Vagina (tissue), 2 donors: ENCODE measurements at regions not wholly inside any gene's neighbourhood (a gene's known extent, or its start where the extent isn't known, plus 50 kb on each side); places are given as distances from the start of the nearest gene placed in this dataset.

Experiments used
- DNase-seq, 2 donors: peaks; one replicate each; pipeline ENCODE4 v3.0.0-alpha.2; 2017; ENCODE audit errors: extremely low spot score in 2 of 2
- H3K27ac ChIP-seq: fragments of 200-600 bp; sonication (generic); one replicate; pipeline ENCODE4 v1.5.1; 2019
- H3K27me3 ChIP-seq: fragments of 200-600 bp; sonication (generic); one replicate; pipeline ENCODE4 v1.5.1; 2019
- H3K36me3 ChIP-seq, 2 donors: fragments of 200-600 bp; sonication (generic); one replicate each; pipeline ENCODE4 v1.5.1; 2017 to 2019
- H3K4me1 ChIP-seq: fragments of 200-600 bp; sonication (generic); one replicate; pipeline ENCODE4 v1.5.1; 2019
- H3K4me3 ChIP-seq, 2 donors: fragments of 200-600 bp; sonication (generic); 1 replicate in 1 of 2; 2 replicates in 1 of 2; pipeline ENCODE4 v1.5.1; 2016 to 2019
- H3K9me3 ChIP-seq: fragments of 200-600 bp; sonication (generic); one replicate; pipeline ENCODE4 v1.5.1; 2019
- CTCF ChIP-seq, 3 experiments: fragments of 450-650 bp in 2 of 3; fragments of 200-600 bp in 1 of 3; sonication (generic) in 1 of 3; IDR thresholded peaks; one replicate each; pipeline ENCODE4 v1.5.1; 2017 to 2019; ENCODE audit warnings: antibody characterized with exemption in 3 of 3, mild to moderate bottlenecking in 2 of 3, moderate library complexity in 2 of 3
- POLR2A ChIP-seq, 2 donors: fragments of 450-650 bp; IDR thresholded peaks; one replicate each; pipeline ENCODE4 v1.6.1; 2017; ENCODE audit warnings: antibody characterized with exemption in 2 of 2, mild to moderate bottlenecking in 2 of 2, moderate library complexity in 2 of 2
- POLR2AphosphoS5 ChIP-seq, 2 donors: sonication (generic); formaldehyde crosslinking; IDR thresholded peaks; one replicate each; pipeline ENCODE4 v1.9.0; 2017; ENCODE audit warnings: antibody characterized with exemption in 2 of 2, mild to moderate bottlenecking in 2 of 2, low read depth in 1 of 2; ENCODE audit not compliant: insufficient read depth in 1 of 2
- intact Hi-C: fragments of 100-400 bp; cut with DNase I; formaldehyde crosslinking; loops from one replicate; pipeline ENCODE4 v1.15.1; 2023

DNA sequence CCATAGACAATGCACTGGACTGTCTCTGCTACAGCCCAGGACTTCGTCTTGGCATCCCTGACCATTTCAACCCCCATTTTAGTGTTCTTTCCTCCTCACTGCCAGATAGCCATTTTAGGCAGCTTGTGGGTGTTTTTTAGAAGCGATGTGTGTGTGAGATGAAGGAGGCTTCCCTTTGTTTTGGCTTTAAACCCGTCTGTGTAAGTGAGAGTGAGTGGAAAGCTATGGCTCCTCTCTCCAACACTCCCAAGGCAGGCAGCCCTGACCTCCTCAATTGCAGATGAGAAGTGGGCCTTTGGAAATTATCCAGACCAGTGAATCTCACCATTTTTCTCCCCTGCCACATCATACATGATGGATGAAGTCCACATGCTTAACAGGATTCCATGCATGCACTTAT is 70.3 kb upstream of the PGBD5 start:
- no peak overlapping the region for H3K27ac ChIP-seq
- no peaks in the 10 kb centered on the region for H3K27me3 ChIP-seq
- intact Hi-C loops = no loop called here
- peaks cover 12% of the 10 kb centered on the region for H3K4me1 ChIP-seq
- no peaks in the 10 kb centered on the region for H3K36me3 ChIP-seq
- no peaks in the 10 kb centered on the region for H3K9me3 ChIP-seq
- TF ChIP-seq POLR2AphosphoS5 (IDR thresholded peaks at IDR 0.05; ENCODE audit: insufficient read depth in 1 of 2, low read depth in 1 of 2) (no peak), POLR2A (IDR thresholded peaks at IDR 0.05) (no peak), CTCF (IDR thresholded peaks at IDR 0.05) (no peak)
- H3K4me3 ChIP-seq = no peak overlapping the region
- no peak for DNase-seq

DNA sequence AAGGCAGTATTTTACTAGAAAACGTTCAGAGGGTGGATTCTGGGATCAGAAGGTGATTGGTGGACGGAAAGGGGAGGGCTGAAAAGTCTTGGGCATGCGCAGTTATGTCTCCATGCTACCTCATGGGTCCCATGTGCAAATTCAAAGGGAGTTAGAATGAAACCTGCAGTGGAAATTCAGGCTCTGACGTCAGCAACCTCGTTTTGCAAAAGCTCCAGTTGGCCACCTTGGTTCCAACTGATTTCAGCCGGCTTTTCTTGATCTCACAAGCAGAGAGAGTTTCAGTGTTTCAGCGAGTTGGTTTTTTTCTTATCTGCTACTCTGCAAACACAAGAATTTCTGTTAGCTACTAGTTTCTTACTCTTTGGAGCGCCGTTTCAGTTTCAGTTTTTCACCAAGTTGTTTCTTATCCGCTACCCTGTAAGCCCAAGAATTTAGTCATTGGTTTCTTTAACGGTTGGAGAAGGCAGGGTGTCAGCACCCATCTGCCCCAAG is 69.8 kb upstream of the PGBD5 start:
- H3K9me3 ChIP-seq = no peaks in the 10 kb centered on the region
- DNase-seq = no peak
- H3K36me3 ChIP-seq = no peaks in the 10 kb centered on the region
- TF ChIP-seq POLR2AphosphoS5 (IDR thresholded peaks at IDR 0.05; ENCODE audit: insufficient read depth in 1 of 2, low read depth in 1 of 2) (no peak), POLR2A (IDR thresholded peaks at IDR 0.05) (no peak), CTCF (IDR thresholded peaks at IDR 0.05) (no peak)
- no peak overlapping the region for H3K4me3 ChIP-seq
- peaks cover 7% of the 10 kb centered on the region for H3K4me1 ChIP-seq
- H3K27me3 ChIP-seq = no peaks in the 10 kb centered on the region
- no peak overlapping the region for H3K27ac ChIP-seq
- intact Hi-C loops = no loop called here

- DNase-seq = no peak
- intact Hi-C loops = no loop called here
- no peaks in the 10 kb centered on the region for H3K9me3 ChIP-seq
Measured at GRCh38 chr1:230495076-230495475, 68.9 kb upstream of the PGBD5 start.

DNA sequence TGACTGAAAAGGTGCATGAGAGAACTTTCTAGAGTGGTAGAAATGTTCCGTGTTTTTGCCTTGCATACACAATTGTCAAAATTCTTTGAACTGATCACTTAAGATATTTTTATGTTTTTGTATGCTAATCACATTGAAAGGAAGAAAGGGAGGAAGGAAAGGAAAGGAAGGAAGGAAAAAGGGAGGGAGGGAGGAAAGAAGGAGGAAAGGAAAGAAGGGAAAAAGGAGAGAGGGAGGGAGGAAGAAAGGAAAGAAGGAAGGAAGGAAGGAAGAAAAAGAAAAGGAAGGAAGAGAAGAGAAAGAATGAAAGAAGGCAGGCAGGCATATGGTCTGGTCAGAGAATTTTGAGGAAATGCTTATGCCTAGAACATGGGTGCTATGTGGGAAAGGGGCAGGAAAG is 68.4 kb upstream of the PGBD5 start:
- no peaks in the 10 kb centered on the region for H3K27me3 ChIP-seq

More at GRCh38 chr1:230495076-230495475, 68.9 kb upstream of the PGBD5 start:
- H3K4me1 ChIP-seq = no peaks in the 10 kb centered on the region
- no peak overlapping the region for H3K27ac ChIP-seq
- TF ChIP-seq POLR2AphosphoS5 (IDR thresholded peaks at IDR 0.05; ENCODE audit: insufficient read depth in 1 of 2, low read depth in 1 of 2) (no peak), POLR2A (IDR thresholded peaks at IDR 0.05) (no peak), CTCF (IDR thresholded peaks at IDR 0.05) (no peak)
- no peaks in the 10 kb centered on the region for H3K36me3 ChIP-seq
- H3K4me3 ChIP-seq = no peak overlapping the region
- H3K27me3 ChIP-seq = no peaks in the 10 kb centered on the region

More for the DNA sequence above, 68.4 kb upstream of the PGBD5 start:
- Histone ChIP-seq H3K4me3 (no peak overlapping the region), H3K36me3 (no peaks in the 10 kb centered on the region), H3K9me3 (no peaks in the 10 kb centered on the region), H3K27ac (no peak overlapping the region), H3K4me1 (no peaks in the 10 kb centered on the region)
- no peak for TF ChIP-seq CTCF (IDR thresholded peaks at IDR 0.05)
- TF ChIP-seq POLR2AphosphoS5 (IDR thresholded peaks at IDR 0.05; ENCODE audit: insufficient read depth in 1 of 2, low read depth in 1 of 2) = no peak
- TF ChIP-seq POLR2A (IDR thresholded peaks at IDR 0.05) = no peak
- no peak for DNase-seq
- intact Hi-C loops = no loop called here
